ENCODE measurements at regions not wholly inside any gene's neighbourhood (a gene's known extent, or its start where the extent isn't known, plus 50 kb on each side); places are given as distances from the start of the nearest gene placed in this dataset.

- no peak for DNase-seq (ENCODE audit: low read depth in 3 of 3)
Measured at GRCh38 chr4:111855308-111855707, 289.9 kb upstream of the FAM241A start.

GRCh38 chr4:111864066-111864465, 281.2 kb upstream of the FAM241A start:
- DNase-seq (ENCODE audit: low read depth in 3 of 3), result no peak

GRCh38 chr4:111869339-111869738, 275.9 kb upstream of the FAM241A start:
- no peak for DNase-seq (ENCODE audit: low read depth in 3 of 3)

GRCh38 chr4:111871802-111872201, 273.5 kb upstream of the FAM241A start:
- no peak for DNase-seq (ENCODE audit: low read depth in 3 of 3)

- no peak for DNase-seq (ENCODE audit: low read depth in 3 of 3)
Measured at GRCh38 chr4:111873801-111874200, 271.5 kb upstream of the FAM241A start.

- DNase-seq (ENCODE audit: low read depth in 3 of 3), result no peak
Measured at GRCh38 chr4:111879539-111879938, 265.7 kb upstream of the FAM241A start.

- DNase-seq (ENCODE audit: low read depth in 3 of 3), result no peak
Measured at GRCh38 chr4:111880116-111880515, 265.1 kb upstream of the FAM241A start.

GRCh38 chr4:111883557-111883999, 261.7 kb upstream of the FAM241A start:
- no peak for DNase-seq (ENCODE audit: low read depth in 3 of 3)

- DNase-seq (ENCODE audit: low read depth in 3 of 3), result no peak
Measured at GRCh38 chr4:111890412-111890811, 254.8 kb upstream of the FAM241A start.

- DNase-seq (ENCODE audit: low read depth in 3 of 3), result no peak
Measured at GRCh38 chr4:111905511-111905910, 239.7 kb upstream of the FAM241A start.

- DNase-seq (ENCODE audit: low read depth in 3 of 3), result no peak
Measured at GRCh38 chr4:111919639-111920038, 225.6 kb upstream of the FAM241A start.

GRCh38 chr4:111921714-111922113, 223.5 kb upstream of the FAM241A start:
- no peak for DNase-seq (ENCODE audit: low read depth in 3 of 3)

- DNase-seq (ENCODE audit: low read depth in 3 of 3), result no peak
Measured at GRCh38 chr4:111923786-111924185, 221.5 kb upstream of the FAM241A start.

- no peak for DNase-seq (ENCODE audit: low read depth in 3 of 3)
Measured at GRCh38 chr4:111924696-111925095, 220.6 kb upstream of the FAM241A start.

- no peak for DNase-seq (ENCODE audit: low read depth in 3 of 3)
Measured at GRCh38 chr4:111930659-111931058, 214.6 kb upstream of the FAM241A start.

GRCh38 chr4:111933703-111934102, 211.6 kb upstream of the FAM241A start:
- no peak for DNase-seq (ENCODE audit: low read depth in 3 of 3)

GRCh38 chr4:111934314-111934713, 210.9 kb upstream of the FAM241A start:
- DNase-seq (ENCODE audit: low read depth in 3 of 3), result no peak

- DNase-seq (ENCODE audit: low read depth in 3 of 3), result no peak
Measured at GRCh38 chr4:111937368-111937767, 207.9 kb upstream of the FAM241A start.

GRCh38 chr4:111941957-111942356, 203.3 kb upstream of the FAM241A start:
- DNase-seq (ENCODE audit: low read depth in 3 of 3), result no peak

- no peak for DNase-seq (ENCODE audit: low read depth in 3 of 3)
Measured at GRCh38 chr4:111943796-111944203, 201.5 kb upstream of the FAM241A start.

- DNase-seq (ENCODE audit: low read depth in 3 of 3), result no peak
Measured at GRCh38 chr4:111945014-111945413, 200.2 kb upstream of the FAM241A start.

GRCh38 chr4:111946800-111947199, 198.5 kb upstream of the FAM241A start:
- DNase-seq (ENCODE audit: low read depth in 3 of 3), result no peak

GRCh38 chr4:111952688-111953087, 192.6 kb upstream of the FAM241A start:
- DNase-seq (ENCODE audit: low read depth in 3 of 3), result no peak

GRCh38 chr4:111954550-111954949, 190.7 kb upstream of the FAM241A start:
- no peak for DNase-seq (ENCODE audit: low read depth in 3 of 3)

- DNase-seq (ENCODE audit: low read depth in 3 of 3), result no peak
Measured at GRCh38 chr4:111955001-111955400, 190.3 kb upstream of the FAM241A start.

All from stimulated activated CD4-positive, alpha-beta T cell treated with anti-CD3 and anti-CD28 coated beads, TNF-alpha, amount 100 ng/mL, for 24 hours (primary cell).